SK-N-SH (cell line): ENCODE measurements at regions not wholly inside any gene's neighbourhood (a gene's known extent, or its start where the extent isn't known, plus 50 kb on each side); places are given as distances from the start of the nearest gene placed in this dataset.

Experiments used
- CTCF ChIA-PET: fragments of 300-600, 350-600 bp; formaldehyde crosslinking; extraction: SDS; loops from one replicate; lab custom pipeline; 2021; lab: Yijun Ruan, JAX
- POLR2A ChIA-PET: fragments of 350-600 bp; sonication (Branson Sonifier 250); formaldehyde crosslinking; extraction: SDS; loops from one replicate; lab custom pipeline; 2020; ENCODE audit warnings: antibody characterized with exemption, inconsistent platforms; lab: Yijun Ruan, JAX
- DNase-seq: peaks from one replicate; pipeline ENCODE4 v3.0.0; 2012
- H2AFZ ChIP-seq: fragments of 200-600 bp; sonication (generic); 2 replicates; pipeline ENCODE4 v1.8.1; 2016; ENCODE audit warnings: antibody characterized with exemption, mild to moderate bottlenecking, low read depth
- H3F3A ChIP-seq: fragments of 200-600 bp; sonication (generic); replicated peaks from 2 replicates; pipeline ENCODE3; 2016; ENCODE audit warnings: antibody characterized with exemption, mild to moderate bottlenecking; ENCODE audit not compliant: insufficient read depth
- H3K27ac ChIP-seq, 2 experiments: fragments of 200-500 bp in 1 of 2; fragments of 200-600 bp in 1 of 2; sonication (Bioruptor generic) in 1 of 2; sonication (generic), shearing (Covaris generic) in 1 of 2; 2 replicates each; pipeline versions ENCODE4 v1.5.1 to v1.6.1; 2014 to 2016; ENCODE audit warnings: low read depth in 2 of 2, inconsistent platforms in 1 of 2, low read length in 1 of 2, mild to moderate bottlenecking in 1 of 2, mixed read lengths in 1 of 2
- H3K27me3 ChIP-seq: fragments of 200-600 bp; sonication (generic), shearing (Covaris generic); 2 replicates; pipeline ENCODE4 v1.6.1; 2016; ENCODE audit warnings: mixed run types; ENCODE audit not compliant: insufficient read depth
- H3K36me3 ChIP-seq, 2 experiments: fragments of 200-500 bp in 1 of 2; fragments of 200-600 bp in 1 of 2; sonication (Bioruptor generic) in 1 of 2; sonication (generic) in 1 of 2; replicated peaks in 1 of 2; 2 replicates each; pipeline versions ENCODE3 to v1.5.1; 2014 to 2016; ENCODE audit warnings: low read length in 1 of 2, mild to moderate bottlenecking in 1 of 2; ENCODE audit not compliant: insufficient read depth in 2 of 2, control insufficient read depth in 1 of 2
- H3K4me1 ChIP-seq, 2 experiments: fragments of 200-500 bp in 1 of 2; fragments of 200-600 bp in 1 of 2; sonication (Bioruptor generic) in 1 of 2; sonication (generic), shearing (Covaris generic) in 1 of 2; 2 replicates each; pipeline versions ENCODE4 v1.5.1 to v1.6.1; 2014 to 2016; ENCODE audit warnings: low read depth in 1 of 2, low read length in 1 of 2, mixed run types in 1 of 2; ENCODE audit not compliant: insufficient read depth in 2 of 2, control insufficient read depth in 1 of 2
- H3K4me2 ChIP-seq: fragments of 200-600 bp; sonication (generic), shearing (Covaris generic); 2 replicates; pipeline ENCODE4 v1.6.1; 2017; ENCODE audit warnings: mixed run types
- H3K4me3 ChIP-seq, 2 experiments: fragments of 200-500 bp in 1 of 2; fragments of 200-600 bp in 1 of 2; sonication (Bioruptor generic) in 1 of 2; sonication (generic), shearing (Covaris generic) in 1 of 2; 2 replicates each; pipeline versions ENCODE4 v1.5.1 to v1.8.1; 2014 to 2016; ENCODE audit warnings: low read depth in 2 of 2, inconsistent platforms in 1 of 2, low read length in 1 of 2, mild to moderate bottlenecking in 1 of 2, mixed read lengths in 1 of 2, moderate library complexity in 1 of 2
- H3K79me2 ChIP-seq: fragments of 200-600 bp; sonication (generic); 2 replicates; pipeline ENCODE4 v1.8.1; 2017; ENCODE audit warnings: mild to moderate bottlenecking; ENCODE audit not compliant: insufficient read depth
- H3K9ac ChIP-seq: fragments of 200-600 bp; sonication (generic); 2 replicates; pipeline ENCODE4 v1.6.1; 2017; ENCODE audit warnings: mixed run types
- H3K9me2 ChIP-seq: fragments of 200-600 bp; sonication (generic); 2 replicates; pipeline ENCODE4 v1.6.1; 2017; ENCODE audit warnings: mixed run types
- H3K9me3 ChIP-seq: fragments of 200-600 bp; sonication (generic); 2 replicates; pipeline ENCODE4 v1.6.1; 2017; ENCODE audit warnings: mixed run types, mild to moderate bottlenecking, moderate library complexity
- H4K20me1 ChIP-seq: fragments of 200-600 bp; sonication (generic); 2 replicates; pipeline ENCODE4 v1.6.1; 2017; ENCODE audit warnings: mild to moderate bottlenecking, mixed run types; ENCODE audit not compliant: insufficient read depth
- ELF1 ChIP-seq: IDR thresholded peaks from 2 replicates; pipeline ENCODE4 v1.4.0; 2012
- FOSL2 ChIP-seq: IDR thresholded peaks from 2 replicates; pipeline ENCODE4 v1.4.0; 2012; ENCODE audit warnings: low read depth, mild to moderate bottlenecking, moderate library complexity, borderline replicate concordance
- FOXJ3 ChIP-seq: sonication (generic); formaldehyde crosslinking; IDR thresholded peaks from 2 replicates; pipeline ENCODE4 v1.5.1; 2020; ENCODE audit warnings: mild to moderate bottlenecking, missing genetic modification reagents
- GATA2 ChIP-seq: sonication (generic); formaldehyde crosslinking; IDR thresholded peaks from 2 replicates; pipeline ENCODE4 v1.5.0; 2020; ENCODE audit warnings: mild to moderate bottlenecking, missing genetic modification reagents
- JUND ChIP-seq: IDR thresholded peaks from 2 replicates; pipeline ENCODE4 v1.4.0; 2012
- MAX ChIP-seq: IDR thresholded peaks from 2 replicates; pipeline ENCODE4 v1.4.0; 2012; ENCODE audit warnings: low read depth
- MEF2A ChIP-seq: IDR thresholded peaks from 2 replicates; pipeline ENCODE4 v1.4.0; 2012; ENCODE audit warnings: low read depth, borderline replicate concordance
- MXI1 ChIP-seq: IDR thresholded peaks from 2 replicates; pipeline ENCODE4 v1.6.1; 2012; ENCODE audit warnings: mild to moderate bottlenecking, low read depth, low read length, improper control_type of control experiment
- NRF1 ChIP-seq: IDR thresholded peaks from 2 replicates; pipeline ENCODE4 v1.6.1; 2012; ENCODE audit warnings: low read depth, mild to moderate bottlenecking, low read length
- PBX3 ChIP-seq: IDR thresholded peaks from 2 replicates; pipeline ENCODE4; 2012
- POLR2AphosphoS5 ChIP-seq: IDR thresholded peaks from 2 replicates; pipeline ENCODE4 v1.6.1; 2012; ENCODE audit warnings: low read depth, low read length
- RAD21 ChIP-seq: IDR thresholded peaks from 2 replicates; pipeline ENCODE4 v1.6.1; 2012; ENCODE audit warnings: mild to moderate bottlenecking, low read length
- REST ChIP-seq: IDR thresholded peaks from 2 replicates; pipeline ENCODE4 v1.6.1; 2012; ENCODE audit warnings: mild to moderate bottlenecking, low read depth, low read length, moderate library complexity
- RFX5 ChIP-seq: IDR thresholded peaks from 2 replicates; pipeline ENCODE4 v1.6.1; 2012; ENCODE audit warnings: mild to moderate bottlenecking, improper control_type of control experiment, low read length
- USF2 ChIP-seq: fragments of 150-350 bp; IDR thresholded peaks from 2 replicates; pipeline ENCODE4 v1.6.1; 2017; ENCODE audit warnings: antibody characterized with exemption, low read length, low read depth, borderline replicate concordance
- ZBTB33 ChIP-seq: IDR thresholded peaks from 2 replicates; pipeline ENCODE4 v1.4.0; 2012; ENCODE audit warnings: low read depth, borderline replicate concordance
- WGBS: methylation state at CpG from one replicate; pipeline ENCODE4 v1.1.6; 2017; ENCODE audit warnings: low lambda C conversion rate; 5-methylcytosine and 5-hydroxymethylcytosine counted together

- no peaks in the 10 kb centered on the region for H3F3A ChIP-seq
- ChIA-PET CTCF (interaction anchor here (0.7 to 0.8 kb wide), 2 partner anchors 9 to 12 kb away, joined by 3 read pairs; no protein-coding TSS in a partner anchor), POLR2A (no interaction called here)
- no peaks in the 10 kb centered on the region for H3K79me2 ChIP-seq
- TF ChIP-seq RFX5, result no peak
- no peak for TF ChIP-seq JUND
- no peak for TF ChIP-seq MEF2A
- TF ChIP-seq GATA2 (CRISPR knock-in tag), result no peak
- no peak for TF ChIP-seq USF2
- TF ChIP-seq NRF1, result no peak
- no peak for TF ChIP-seq FOSL2
- TF ChIP-seq MAX, result no peak
- no peak for TF ChIP-seq MXI1
- no peak for TF ChIP-seq POLR2AphosphoS5
- TF ChIP-seq PBX3, result no peak
- TF ChIP-seq ELF1, result no peak
- no peak for TF ChIP-seq RAD21
- TF ChIP-seq ZBTB33, result no peak
- no peak for TF ChIP-seq FOXJ3 (CRISPR knock-in tag)
- TF ChIP-seq REST, result no peak
- no peaks in the 10 kb centered on the region for H3K36me3 ChIP-seq
- H4K20me1 ChIP-seq, result no peaks in the 10 kb centered on the region
- no peaks in the 10 kb centered on the region for H3K27me3 ChIP-seq
- no peaks in the 10 kb centered on the region for H3K4me1 ChIP-seq
- no peak overlapping the region for H3K4me2 ChIP-seq
- under 1% methylated on average over 4 of the region's 4 CpGs for WGBS
- no peaks in the 10 kb centered on the region for H3K9me2 ChIP-seq
- H3K9me3 ChIP-seq, result no peaks in the 10 kb centered on the region
- H3K9ac ChIP-seq, result no peak overlapping the region
- no peak overlapping the region for H2AFZ ChIP-seq
- H3K27ac ChIP-seq, result no peak overlapping the region
- no peak for DNase-seq
- no peak overlapping the region for H3K4me3 ChIP-seq
Observed at GRCh38 chr7:15820319-15820718, 133.8 kb upstream of the MEOX2 start.
